NCI-H1048 (cell line): ENCODE measurements at regions not wholly inside any gene's neighbourhood (a gene's known extent, or its start where the extent isn't known, plus 50 kb on each side); places are given as distances from the start of the nearest gene placed in this dataset.
"Not testable (repeated sequence)": the region's sequence is repeated elsewhere in the genome, so short reads cannot be mapped to it uniquely, and the experiment has no call there.

ENCODE experiments used
- DNase-seq: peaks from one replicate; lab custom pipeline; 2025; lab: John Stamatoyannopoulos, UW

DNA sequence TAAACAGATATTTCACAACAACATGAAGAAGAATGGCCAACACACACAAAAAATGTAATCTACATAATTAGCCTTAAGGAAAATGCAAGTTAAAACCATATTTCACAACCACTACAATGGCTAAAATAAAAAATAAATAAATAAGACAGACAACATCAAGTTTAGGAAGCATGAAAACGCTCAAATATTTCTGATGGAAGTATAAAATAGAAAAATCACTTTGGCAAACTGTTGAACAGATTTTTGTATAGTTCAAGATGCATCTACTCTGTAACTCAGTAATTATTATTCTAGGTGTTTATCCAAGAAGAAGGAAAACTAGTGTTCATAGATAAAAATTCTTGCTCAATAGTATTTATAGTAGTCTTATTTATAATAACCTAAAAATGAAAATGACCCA, 1410.1 kb upstream of the ADGRB3 start:
- no peak for DNase-seq

DNA sequence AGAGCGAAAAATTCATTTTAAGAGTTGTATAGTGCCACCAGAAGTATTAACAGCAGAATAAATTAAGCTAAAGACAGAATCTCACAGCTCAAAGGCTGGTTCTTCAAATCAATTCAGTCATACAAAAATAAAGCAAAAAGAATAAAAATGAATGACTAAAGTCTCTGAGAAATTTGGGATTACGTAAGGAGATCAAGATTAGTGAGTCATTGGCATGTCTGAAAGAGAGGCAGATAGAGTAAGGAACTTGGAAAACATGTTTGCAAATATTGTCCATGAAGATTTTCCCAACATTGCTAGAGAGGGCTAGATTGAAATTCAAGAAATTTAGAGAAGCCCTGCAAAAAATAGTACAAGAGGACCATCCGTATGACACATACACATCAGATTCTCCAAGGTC, 1413.9 kb upstream of the ADGRB3 start:
- no peak for DNase-seq

DNA sequence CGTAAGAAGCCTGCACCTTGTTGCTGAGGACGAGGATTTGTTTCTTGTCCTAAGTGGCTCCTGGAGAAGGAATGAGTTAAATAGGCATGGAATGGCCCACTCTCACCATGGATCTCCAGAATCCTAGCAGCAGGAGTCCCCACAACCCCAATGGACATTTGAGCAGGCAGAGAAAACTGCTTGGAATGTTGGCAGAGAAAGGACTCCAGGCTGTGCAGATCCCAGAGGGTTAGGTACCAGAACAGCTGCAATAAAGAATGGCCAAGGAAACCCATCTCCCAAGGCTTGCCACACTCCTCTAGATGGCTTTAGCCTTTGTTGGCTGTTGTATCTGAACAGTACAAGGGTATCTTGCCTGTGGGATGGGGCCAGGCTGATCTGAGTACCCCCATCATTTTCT, 1415.7 kb upstream of the ADGRB3 start:
- no peak for DNase-seq

DNA sequence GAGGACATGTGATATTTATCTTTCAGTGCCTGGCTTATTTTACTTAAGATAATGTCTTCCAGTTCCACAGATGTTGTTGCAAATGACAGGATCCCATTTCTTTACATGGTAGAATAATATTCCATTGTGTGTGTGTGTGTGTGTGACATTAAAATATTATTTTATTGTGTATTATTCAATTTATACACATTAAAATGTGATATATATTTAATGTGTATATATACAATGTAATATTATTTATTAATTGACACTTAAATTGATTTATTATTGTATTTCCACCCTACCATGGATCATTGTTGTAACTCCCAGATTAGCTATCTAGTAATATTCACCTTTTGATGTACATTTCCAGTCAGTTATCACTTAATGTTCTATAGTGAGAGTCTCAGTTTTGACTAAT, 1422.5 kb upstream of the ADGRB3 start:
- DNase-seq: no peak

DNA sequence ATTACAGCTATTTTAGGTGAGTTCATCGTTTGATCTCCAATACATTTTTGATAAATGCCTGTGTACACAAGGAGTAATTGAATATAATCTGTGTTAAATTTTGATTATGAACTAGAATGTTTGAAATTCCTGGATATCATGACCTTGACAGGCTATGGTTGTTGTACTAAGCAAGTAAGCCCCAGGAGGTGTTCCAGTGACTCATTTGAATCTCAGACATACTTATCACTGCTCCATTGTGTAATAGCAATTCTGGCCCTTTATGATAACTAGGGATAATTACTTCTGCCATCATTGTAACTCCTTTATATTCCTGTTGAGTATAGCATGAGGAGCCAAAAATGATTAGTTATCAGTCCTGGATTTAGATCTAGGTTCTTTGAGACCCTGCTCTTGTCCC, 1424.6 kb upstream of the ADGRB3 start:
- no peak for DNase-seq

DNA sequence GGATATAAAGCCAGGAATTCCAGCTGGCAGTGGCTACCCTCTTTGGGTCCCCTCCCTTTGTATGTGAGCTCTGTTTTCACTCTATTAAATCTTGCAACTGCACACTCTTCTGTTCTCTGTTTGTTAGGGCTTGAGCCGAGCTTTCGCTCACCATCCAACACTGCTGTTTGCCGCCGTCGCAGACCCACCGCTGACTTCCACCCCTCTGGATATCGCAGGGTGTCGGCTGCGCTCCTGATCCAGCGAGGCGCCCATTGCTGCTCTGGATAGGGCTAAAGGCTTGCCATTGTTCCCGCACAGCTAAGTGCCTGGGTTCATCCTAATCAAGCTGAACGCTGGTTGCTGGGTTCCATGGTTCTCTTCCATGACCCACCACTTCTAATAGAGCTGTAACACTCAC, 1433.5 kb upstream of the ADGRB3 start:
- DNase-seq: no peak

DNA sequence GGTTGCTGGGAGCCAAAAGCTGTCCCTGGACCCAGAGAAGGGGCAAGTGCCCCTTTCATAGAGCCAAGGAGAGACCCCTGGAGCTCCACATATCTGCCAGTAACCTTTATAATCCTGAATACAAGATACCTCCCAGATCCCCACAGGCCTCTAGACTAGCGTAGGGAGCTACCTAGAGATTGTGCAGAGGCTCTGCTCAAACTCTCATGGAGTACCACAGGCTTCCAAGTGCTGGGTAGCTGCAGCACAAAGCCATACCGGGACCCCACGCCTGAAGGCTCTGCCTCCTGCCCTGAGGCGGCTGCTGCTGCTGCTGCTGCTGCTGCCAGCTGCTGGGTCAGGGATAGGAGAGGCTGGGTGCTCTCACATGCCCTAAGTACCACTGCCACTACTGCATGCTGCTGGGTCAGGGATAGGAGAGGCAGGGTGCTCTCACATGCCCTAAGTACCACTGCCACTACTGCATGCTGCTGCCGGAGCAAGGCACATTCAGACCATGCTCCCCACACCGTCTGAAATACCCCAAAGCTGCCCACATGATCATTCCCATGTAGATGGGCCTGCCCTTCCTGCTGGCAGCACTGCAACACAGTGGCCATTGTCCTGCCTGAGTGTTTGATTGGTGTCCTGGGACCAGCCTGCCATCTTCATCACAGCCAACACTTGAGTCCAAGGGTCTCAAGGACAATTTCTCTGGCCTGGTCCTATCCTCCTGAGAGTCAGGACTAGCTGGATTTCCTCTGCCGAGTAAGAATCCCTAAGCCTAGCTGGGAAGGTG, 1434.3 kb upstream of the ADGRB3 start:
- no peak for DNase-seq

DNA sequence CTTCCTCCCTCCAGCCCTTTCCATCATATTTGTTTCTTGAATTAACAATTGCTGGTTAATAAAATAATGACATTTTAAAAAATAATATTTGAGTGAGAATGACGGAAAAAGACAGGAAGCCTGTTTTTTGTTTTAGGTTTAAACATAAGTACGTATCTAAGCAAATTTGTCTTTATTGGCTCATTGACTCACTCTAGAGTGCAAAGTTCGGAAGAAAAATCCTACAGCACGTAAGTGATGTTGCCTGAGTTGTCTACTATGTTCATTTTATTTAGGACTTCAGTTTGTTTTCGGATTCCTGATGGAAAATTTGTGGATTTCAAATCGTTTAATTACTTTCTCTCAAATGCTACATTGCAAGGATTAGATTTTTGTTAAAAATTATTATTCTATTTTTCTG, 1435.7 kb upstream of the ADGRB3 start:
- DNase-seq: no peak

DNA sequence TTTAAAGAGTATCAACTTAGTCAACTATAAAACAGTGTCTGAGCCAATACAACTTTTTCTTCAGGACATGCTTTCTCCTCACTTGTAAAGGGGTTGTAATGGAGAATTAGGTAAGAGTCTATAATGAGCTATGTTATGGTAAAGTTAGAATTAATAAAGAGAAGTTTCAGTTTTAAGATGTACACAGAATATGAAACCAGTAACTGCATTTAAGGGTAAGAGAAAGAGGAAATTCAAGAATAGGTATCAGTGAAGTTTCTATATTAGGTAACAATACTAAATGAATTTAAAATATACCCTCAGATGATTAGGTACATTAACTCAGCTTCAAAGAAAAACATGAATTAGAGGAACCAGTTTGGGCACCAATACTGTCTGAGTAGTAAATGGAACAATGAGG, 1444.3 kb upstream of the ADGRB3 start:
- no peak for DNase-seq

DNA sequence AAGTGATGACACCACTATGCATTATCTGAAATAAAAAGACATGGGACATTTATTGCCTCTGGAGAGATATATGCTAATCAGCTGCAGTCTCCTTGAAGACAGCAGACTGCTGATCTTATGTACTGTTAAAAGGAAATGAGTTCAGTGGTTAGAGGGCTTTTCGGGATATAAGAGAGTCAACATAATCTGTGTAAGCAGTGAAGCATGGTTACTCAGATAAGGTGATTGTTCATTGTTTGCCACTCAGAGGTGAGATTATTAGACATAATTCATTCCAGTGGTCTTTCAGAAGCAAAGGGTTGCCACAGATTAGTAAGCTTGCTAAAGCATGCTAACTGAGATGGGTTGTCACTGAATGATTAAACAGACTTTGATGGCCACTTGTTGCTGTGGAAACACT, 1450.7 kb upstream of the ADGRB3 start:
- DNase-seq: no peak

DNA sequence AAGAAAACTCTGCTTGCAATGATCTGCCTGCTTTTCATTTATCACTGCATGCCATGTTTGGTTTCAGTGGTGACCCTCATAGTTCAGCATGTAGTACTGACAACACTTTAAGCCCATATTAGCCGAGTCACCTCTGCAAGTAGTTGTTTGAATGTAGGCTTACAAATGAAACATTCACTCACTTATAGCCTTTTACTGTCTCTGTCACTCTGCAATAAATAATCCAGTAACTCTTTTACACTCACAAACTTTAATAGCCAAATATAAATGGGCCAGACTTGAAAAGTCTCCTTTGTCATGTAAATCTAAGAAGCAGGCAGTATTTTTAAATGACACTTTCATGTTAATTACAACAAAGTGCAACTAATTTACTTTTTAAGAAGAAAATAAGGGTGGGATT, 1460.0 kb upstream of the ADGRB3 start:
- DNase-seq: no peak

DNA sequence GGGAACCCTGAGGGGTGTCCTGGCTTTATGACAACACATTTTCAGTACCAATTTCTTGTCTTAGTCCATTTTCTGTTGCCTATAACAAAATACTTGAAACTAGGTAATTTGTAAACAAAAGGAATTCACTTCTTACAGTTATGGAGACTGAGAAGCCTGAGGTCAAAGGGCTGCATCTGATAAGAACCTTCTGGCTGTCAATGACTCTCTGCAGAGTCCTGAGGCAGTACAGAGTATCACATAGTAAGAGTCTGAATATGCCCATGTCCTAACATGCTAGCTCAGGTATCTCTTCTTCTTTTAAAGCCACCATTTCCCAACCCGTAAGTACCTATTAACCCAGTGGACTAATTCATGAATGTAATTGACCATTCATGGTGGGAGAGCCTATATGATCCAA, 1458.6 kb upstream of the EYS start:
- no peak for DNase-seq

DNA sequence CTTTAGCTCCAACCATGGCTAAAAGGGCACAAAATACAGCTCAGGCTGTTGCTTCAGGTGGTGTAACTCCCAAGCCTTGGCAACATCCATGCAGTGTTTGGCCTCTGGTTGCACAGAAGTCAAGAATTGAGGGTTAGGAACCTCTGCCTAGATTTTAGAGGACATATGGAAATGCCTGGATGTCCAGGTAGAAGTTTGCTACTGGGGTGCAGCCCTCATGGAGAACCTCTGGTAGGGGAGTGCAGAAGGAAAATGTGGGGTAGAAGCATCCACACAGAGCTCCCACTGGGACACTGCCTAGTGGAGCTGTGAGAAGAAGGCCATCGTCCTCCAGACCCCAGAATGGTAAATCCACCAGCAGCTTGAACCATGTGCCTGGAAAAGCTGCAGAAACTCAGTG, 1453.8 kb upstream of the EYS start:
- no peak for DNase-seq

DNA sequence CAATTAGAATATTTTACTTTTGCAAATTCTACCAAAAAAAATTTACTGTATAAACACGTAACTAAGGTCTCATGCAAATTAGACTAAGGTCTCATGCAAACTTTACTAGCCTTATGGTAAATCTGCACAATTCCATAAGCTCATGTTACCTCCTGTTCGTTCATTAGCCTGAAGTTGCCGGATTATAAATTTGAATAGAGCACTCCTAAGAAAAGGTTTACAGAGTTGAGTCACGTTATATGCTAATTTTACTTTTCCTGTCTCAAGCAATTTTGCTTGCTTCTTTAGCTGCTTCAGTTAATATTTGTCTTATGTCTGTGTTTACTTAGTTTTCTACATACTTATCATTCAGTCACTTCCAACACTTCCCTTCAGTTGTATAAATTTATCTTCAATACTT, 1434.0 kb upstream of the EYS start:
- DNase-seq: peak; percentile 61

DNA sequence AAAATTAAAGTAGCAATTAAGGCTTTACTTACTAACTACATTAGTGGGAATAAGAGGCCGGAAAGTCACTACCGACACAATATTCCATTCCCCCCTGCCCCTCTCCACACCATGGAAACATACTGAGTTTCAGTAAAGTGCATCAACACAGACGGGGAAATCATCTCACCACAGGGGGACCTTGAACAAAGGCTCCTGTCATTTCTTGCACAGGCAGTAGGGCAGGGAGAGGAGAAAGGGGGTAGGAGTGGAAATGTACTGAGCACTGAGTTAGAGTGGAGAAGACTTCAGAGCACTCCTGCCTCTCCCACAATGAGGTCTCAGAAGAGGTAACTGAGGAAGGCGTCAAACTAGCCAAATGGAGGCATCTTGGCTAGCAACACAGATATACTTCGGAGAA, 1426.9 kb upstream of the EYS start:
- no peak for DNase-seq

DNA sequence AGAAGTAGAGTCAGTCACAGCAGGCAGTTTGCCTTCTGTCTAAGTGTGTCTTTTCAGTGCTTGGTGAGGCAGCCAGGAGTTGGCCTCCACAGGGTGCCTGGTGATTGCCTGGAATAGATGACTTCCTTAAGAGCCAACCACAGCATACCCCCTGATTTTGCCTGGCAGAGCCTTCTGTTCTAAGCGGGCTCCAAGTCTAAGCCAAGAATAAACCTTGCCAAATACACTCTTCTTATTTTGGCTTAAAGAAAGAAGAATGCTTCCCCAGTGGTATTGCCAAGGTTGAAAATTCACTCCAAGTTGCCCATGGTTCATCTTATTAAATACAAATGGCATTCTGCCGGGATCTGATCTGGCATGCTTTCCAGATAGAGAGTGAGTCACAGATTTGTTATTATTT, 1424.8 kb upstream of the EYS start:
- no peak for DNase-seq

DNA sequence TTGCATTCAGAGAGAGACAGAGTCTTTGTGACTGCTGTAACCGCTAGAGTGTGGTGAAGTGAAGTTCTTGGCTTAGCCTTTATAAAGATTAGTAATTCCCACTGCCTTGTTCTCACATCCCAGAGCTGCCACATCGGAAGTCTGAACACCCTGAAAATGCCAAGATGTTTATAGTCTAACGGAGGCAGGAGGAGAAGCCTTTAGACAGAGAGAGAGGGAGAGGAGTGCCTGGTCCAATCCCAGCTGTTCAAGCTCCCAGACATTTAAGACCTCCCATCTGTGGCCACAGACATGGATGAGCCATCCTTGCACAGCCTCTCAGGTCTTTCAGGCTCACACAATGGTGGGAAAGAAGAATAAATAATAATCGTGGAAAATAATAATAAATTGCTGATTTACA, 1422.8 kb upstream of the EYS start:
- DNase-seq: no peak

DNA sequence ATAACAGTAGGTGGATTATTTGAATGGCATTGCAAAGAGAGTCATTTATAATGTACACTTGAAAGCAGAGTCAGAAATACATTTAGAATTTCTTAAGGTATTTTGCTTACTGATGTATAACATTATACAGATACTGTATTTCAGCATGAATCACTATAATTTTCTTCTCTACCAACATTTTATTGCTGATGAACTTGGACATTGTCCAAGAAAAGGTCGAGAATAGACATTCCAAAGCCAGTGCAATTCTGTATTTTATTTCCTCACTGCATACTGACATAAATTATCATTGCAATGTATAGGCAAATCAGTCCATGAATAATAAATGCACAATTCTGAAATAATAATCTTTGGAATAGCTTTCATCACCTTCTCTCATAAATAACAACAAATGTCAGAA, 1420.0 kb upstream of the EYS start:
- no peak for DNase-seq

DNA sequence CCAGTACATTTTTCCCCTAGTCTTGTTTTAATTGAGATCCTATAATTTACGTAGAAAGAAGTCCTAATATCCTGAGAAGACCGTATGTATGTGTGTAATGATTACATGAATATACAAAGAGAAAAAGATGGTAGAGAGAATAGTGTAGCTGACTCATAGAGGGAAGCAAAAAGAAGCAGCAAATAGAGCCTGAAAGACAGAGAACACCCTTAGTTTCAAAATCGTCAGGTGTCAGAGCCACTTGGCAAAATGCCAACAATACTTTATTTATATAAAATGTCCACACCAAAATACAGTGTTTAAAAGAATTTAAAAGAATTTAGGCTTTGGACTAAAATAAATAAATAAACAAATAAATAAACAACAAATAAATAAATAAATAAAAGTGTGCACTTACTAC, 1414.1 kb upstream of the EYS start:
- no peak for DNase-seq

DNA sequence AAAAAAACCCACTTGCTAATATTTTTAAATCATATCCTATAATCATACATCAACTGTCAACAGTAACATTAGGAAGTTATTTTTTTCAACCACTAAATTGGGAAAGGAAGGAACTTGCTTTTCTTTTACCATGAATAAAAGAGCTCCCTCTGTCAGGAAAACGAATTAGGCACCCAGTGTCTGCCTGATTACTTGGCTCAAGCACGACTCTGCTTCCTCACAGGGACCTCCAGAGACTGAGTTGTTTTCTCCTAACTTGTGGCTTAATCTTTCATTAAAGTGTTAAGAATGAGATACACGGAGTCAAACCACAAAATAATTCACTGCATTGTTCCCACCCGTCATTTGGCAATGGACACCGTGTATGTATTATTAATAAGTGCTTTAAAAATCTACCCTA, 1405.1 kb upstream of the EYS start:
- DNase-seq: no peak

DNA sequence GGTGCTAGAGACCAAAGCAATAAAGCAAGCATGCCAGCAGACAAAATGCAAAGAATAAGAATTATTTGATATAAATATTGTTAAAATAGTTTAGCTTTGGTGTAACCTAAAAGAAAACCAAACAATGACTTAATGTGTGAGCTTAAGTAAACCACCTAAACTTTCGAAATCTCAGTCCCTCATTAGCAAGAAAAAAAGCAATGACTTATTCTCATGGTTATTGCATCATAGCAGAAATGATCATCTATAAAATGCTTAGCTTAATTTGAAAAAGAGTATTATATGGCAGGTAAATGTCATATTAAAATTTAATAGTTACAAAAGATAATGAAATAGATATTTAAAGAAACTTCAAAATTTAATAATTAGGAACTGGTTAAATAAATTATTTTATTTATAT, 1395.7 kb upstream of the EYS start:
- DNase-seq: no peak

DNA sequence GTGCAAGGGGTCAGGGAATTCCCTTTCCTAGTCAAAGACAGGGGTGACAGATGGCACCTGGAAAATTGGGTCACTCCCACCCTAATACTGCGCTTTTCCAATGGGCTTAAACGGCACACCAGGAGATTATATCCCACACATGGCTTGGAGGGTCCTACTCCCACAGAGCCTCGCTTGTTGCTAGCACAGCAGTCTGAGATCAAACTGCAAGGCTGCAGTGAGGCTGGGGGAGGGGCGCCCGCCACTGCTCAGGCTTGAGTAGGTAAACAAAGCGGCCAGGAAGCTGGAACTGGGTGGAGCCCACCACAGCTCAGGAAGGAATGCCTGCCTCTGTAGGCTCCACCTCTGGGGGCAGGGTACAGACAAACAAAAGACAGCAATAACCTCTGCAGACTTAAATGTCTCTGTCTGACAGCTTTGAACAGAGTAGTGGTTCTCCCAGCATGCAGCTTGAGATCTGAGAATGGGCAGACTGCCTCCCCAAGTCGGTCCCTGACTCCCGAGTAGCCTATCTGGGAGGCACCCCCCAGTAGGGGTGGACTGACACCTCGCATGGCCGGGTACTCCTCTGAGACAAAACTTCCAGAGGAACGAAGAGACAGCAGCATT, 1388.7 kb upstream of the EYS start:
- not testable (repeated sequence) for DNase-seq

DNA sequence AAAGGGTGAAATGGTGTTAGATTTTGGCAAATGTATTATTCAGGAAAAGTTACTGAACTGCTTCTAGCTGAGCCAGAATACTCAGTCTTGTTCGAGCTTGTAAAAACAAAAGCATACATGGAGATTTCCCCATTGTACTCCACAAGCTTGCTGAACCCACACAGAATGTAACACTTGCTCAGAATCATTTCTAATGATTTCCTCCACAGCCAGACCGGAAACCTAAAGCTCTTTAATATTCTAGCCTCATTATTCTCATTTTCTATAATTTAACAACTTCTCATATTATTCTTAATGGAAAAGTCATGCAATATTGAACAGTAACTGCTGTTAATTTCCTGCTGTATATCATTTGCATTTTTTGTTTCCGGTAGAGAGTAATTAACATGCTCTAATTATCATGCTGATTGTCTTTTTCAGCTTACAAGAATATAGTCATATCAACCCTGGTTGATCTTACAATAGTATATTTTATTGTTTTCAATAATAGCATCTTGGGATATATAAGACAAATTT, 1387.5 kb upstream of the EYS start:
- no peak for DNase-seq

DNA sequence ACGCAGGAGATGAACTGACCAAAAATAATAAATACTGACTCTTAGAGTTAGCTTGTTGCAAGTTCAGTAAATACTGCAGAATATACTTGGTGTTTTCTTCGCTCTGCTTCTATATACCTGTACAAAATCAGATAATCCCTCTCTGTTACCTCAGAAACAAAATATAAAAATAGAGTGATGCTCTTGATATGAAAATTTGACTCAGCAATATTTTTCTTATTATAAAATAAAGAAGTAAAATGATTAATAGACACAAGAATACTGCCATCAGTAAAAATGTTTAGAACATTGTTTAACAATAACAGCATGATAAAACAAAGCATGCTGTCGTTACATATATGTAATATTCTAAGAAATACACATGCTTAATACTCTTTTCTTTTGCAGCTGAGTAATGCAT, 1366.9 kb upstream of the EYS start:
- no peak for DNase-seq
